SK-N-SH (cell line): ENCODE measurements at regions not wholly inside any gene's neighbourhood (a gene's known extent, or its start where the extent isn't known, plus 50 kb on each side); places are given as distances from the start of the nearest gene placed in this dataset.
"Not testable (repeated sequence)": the region's sequence is repeated elsewhere in the genome, so short reads cannot be mapped to it uniquely, and the experiment has no call there.

Experiments used
- CTCF ChIA-PET: fragments of 300-600, 350-600 bp; formaldehyde crosslinking; extraction: SDS; loops from one replicate; lab custom pipeline; 2021; lab: Yijun Ruan, JAX
- POLR2A ChIA-PET: fragments of 350-600 bp; sonication (Branson Sonifier 250); formaldehyde crosslinking; extraction: SDS; loops from one replicate; lab custom pipeline; 2020; ENCODE audit warnings: antibody characterized with exemption, inconsistent platforms; lab: Yijun Ruan, JAX
- DNase-seq: peaks from one replicate; pipeline ENCODE4 v3.0.0; 2012
- H2AFZ ChIP-seq: fragments of 200-600 bp; sonication (generic); 2 replicates; pipeline ENCODE4 v1.8.1; 2016; ENCODE audit warnings: antibody characterized with exemption, mild to moderate bottlenecking, low read depth
- H3F3A ChIP-seq: fragments of 200-600 bp; sonication (generic); replicated peaks from 2 replicates; pipeline ENCODE3; 2016; ENCODE audit warnings: antibody characterized with exemption, mild to moderate bottlenecking; ENCODE audit not compliant: insufficient read depth
- H3K27ac ChIP-seq, 2 experiments: fragments of 200-500 bp in 1 of 2; fragments of 200-600 bp in 1 of 2; sonication (Bioruptor generic) in 1 of 2; sonication (generic), shearing (Covaris generic) in 1 of 2; 2 replicates each; pipeline versions ENCODE4 v1.5.1 to v1.6.1; 2014 to 2016; ENCODE audit warnings: low read depth in 2 of 2, inconsistent platforms in 1 of 2, low read length in 1 of 2, mild to moderate bottlenecking in 1 of 2, mixed read lengths in 1 of 2
- H3K27me3 ChIP-seq: fragments of 200-600 bp; sonication (generic), shearing (Covaris generic); 2 replicates; pipeline ENCODE4 v1.6.1; 2016; ENCODE audit warnings: mixed run types; ENCODE audit not compliant: insufficient read depth
- H3K36me3 ChIP-seq, 2 experiments: fragments of 200-500 bp in 1 of 2; fragments of 200-600 bp in 1 of 2; sonication (Bioruptor generic) in 1 of 2; sonication (generic) in 1 of 2; replicated peaks in 1 of 2; 2 replicates each; pipeline versions ENCODE3 to v1.5.1; 2014 to 2016; ENCODE audit warnings: low read length in 1 of 2, mild to moderate bottlenecking in 1 of 2; ENCODE audit not compliant: insufficient read depth in 2 of 2, control insufficient read depth in 1 of 2
- H3K4me1 ChIP-seq, 2 experiments: fragments of 200-500 bp in 1 of 2; fragments of 200-600 bp in 1 of 2; sonication (Bioruptor generic) in 1 of 2; sonication (generic), shearing (Covaris generic) in 1 of 2; 2 replicates each; pipeline versions ENCODE4 v1.5.1 to v1.6.1; 2014 to 2016; ENCODE audit warnings: low read depth in 1 of 2, low read length in 1 of 2, mixed run types in 1 of 2; ENCODE audit not compliant: insufficient read depth in 2 of 2, control insufficient read depth in 1 of 2
- H3K4me2 ChIP-seq: fragments of 200-600 bp; sonication (generic), shearing (Covaris generic); 2 replicates; pipeline ENCODE4 v1.6.1; 2017; ENCODE audit warnings: mixed run types
- H3K4me3 ChIP-seq, 2 experiments: fragments of 200-500 bp in 1 of 2; fragments of 200-600 bp in 1 of 2; sonication (Bioruptor generic) in 1 of 2; sonication (generic), shearing (Covaris generic) in 1 of 2; 2 replicates each; pipeline versions ENCODE4 v1.5.1 to v1.8.1; 2014 to 2016; ENCODE audit warnings: low read depth in 2 of 2, inconsistent platforms in 1 of 2, low read length in 1 of 2, mild to moderate bottlenecking in 1 of 2, mixed read lengths in 1 of 2, moderate library complexity in 1 of 2
- H3K79me2 ChIP-seq: fragments of 200-600 bp; sonication (generic); 2 replicates; pipeline ENCODE4 v1.8.1; 2017; ENCODE audit warnings: mild to moderate bottlenecking; ENCODE audit not compliant: insufficient read depth
- H3K9ac ChIP-seq: fragments of 200-600 bp; sonication (generic); 2 replicates; pipeline ENCODE4 v1.6.1; 2017; ENCODE audit warnings: mixed run types
- H3K9me2 ChIP-seq: fragments of 200-600 bp; sonication (generic); 2 replicates; pipeline ENCODE4 v1.6.1; 2017; ENCODE audit warnings: mixed run types
- H3K9me3 ChIP-seq: fragments of 200-600 bp; sonication (generic); 2 replicates; pipeline ENCODE4 v1.6.1; 2017; ENCODE audit warnings: mixed run types, mild to moderate bottlenecking, moderate library complexity
- H4K20me1 ChIP-seq: fragments of 200-600 bp; sonication (generic); 2 replicates; pipeline ENCODE4 v1.6.1; 2017; ENCODE audit warnings: mild to moderate bottlenecking, mixed run types; ENCODE audit not compliant: insufficient read depth
- CHD2 ChIP-seq: fragments of 150-350 bp; IDR thresholded peaks from 2 replicates; pipeline ENCODE4 v1.6.1; 2018; ENCODE audit warnings: low read length; ENCODE audit not compliant: partially characterized antibody
- ELF1 ChIP-seq: IDR thresholded peaks from 2 replicates; pipeline ENCODE4 v1.4.0; 2012
- EP300 ChIP-seq, 2 experiments: IDR thresholded peaks; 2 replicates each; pipeline versions ENCODE4 v1.4.0 to v1.6.1; 2012; ENCODE audit warnings: borderline replicate concordance in 1 of 2, low read depth in 1 of 2, low read length in 1 of 2
- EZH2phosphoT487 ChIP-seq: fragments of 200-600 bp; sonication (generic); IDR thresholded peaks from 2 replicates; pipeline ENCODE4 v1.6.1; 2017; ENCODE audit warnings: low read depth, mixed run types, mild to moderate bottlenecking, antibody characterized with exemption, moderate library complexity, borderline replicate concordance
- FOSL2 ChIP-seq: IDR thresholded peaks from 2 replicates; pipeline ENCODE4 v1.4.0; 2012; ENCODE audit warnings: low read depth, mild to moderate bottlenecking, moderate library complexity, borderline replicate concordance
- FOXJ3 ChIP-seq: sonication (generic); formaldehyde crosslinking; IDR thresholded peaks from 2 replicates; pipeline ENCODE4 v1.5.1; 2020; ENCODE audit warnings: mild to moderate bottlenecking, missing genetic modification reagents
- FOXM1 ChIP-seq: IDR thresholded peaks from 2 replicates; pipeline ENCODE4 v1.4.0; 2012; ENCODE audit warnings: low read depth, mild to moderate bottlenecking
- GATA2 ChIP-seq: sonication (generic); formaldehyde crosslinking; IDR thresholded peaks from 2 replicates; pipeline ENCODE4 v1.5.0; 2020; ENCODE audit warnings: mild to moderate bottlenecking, missing genetic modification reagents
- JUND ChIP-seq: IDR thresholded peaks from 2 replicates; pipeline ENCODE4 v1.4.0; 2012
- MXI1 ChIP-seq: IDR thresholded peaks from 2 replicates; pipeline ENCODE4 v1.6.1; 2012; ENCODE audit warnings: mild to moderate bottlenecking, low read depth, low read length, improper control_type of control experiment
- NRF1 ChIP-seq: IDR thresholded peaks from 2 replicates; pipeline ENCODE4 v1.6.1; 2012; ENCODE audit warnings: low read depth, mild to moderate bottlenecking, low read length
- POLR2AphosphoS5 ChIP-seq: IDR thresholded peaks from 2 replicates; pipeline ENCODE4 v1.6.1; 2012; ENCODE audit warnings: low read depth, low read length
- RAD21 ChIP-seq: IDR thresholded peaks from 2 replicates; pipeline ENCODE4 v1.6.1; 2012; ENCODE audit warnings: mild to moderate bottlenecking, low read length
- RCOR1 ChIP-seq: fragments of 150-350 bp; IDR thresholded peaks from 2 replicates; pipeline ENCODE4 v1.6.1; 2017; ENCODE audit warnings: antibody characterized with exemption, low read length
- SIN3A ChIP-seq: IDR thresholded peaks from 2 replicates; pipeline ENCODE4 v1.6.1; 2012; ENCODE audit warnings: low read depth, mild to moderate bottlenecking, low read length, moderate library complexity, borderline replicate concordance
- TAF1 ChIP-seq: IDR thresholded peaks from 2 replicates; pipeline ENCODE4 v1.6.1; 2012; ENCODE audit warnings: low read depth, mild to moderate bottlenecking, low read length, moderate library complexity, borderline replicate concordance
- WGBS: methylation state at CpG from one replicate; pipeline ENCODE4 v1.1.6; 2017; ENCODE audit warnings: low lambda C conversion rate; 5-methylcytosine and 5-hydroxymethylcytosine counted together

DNA sequence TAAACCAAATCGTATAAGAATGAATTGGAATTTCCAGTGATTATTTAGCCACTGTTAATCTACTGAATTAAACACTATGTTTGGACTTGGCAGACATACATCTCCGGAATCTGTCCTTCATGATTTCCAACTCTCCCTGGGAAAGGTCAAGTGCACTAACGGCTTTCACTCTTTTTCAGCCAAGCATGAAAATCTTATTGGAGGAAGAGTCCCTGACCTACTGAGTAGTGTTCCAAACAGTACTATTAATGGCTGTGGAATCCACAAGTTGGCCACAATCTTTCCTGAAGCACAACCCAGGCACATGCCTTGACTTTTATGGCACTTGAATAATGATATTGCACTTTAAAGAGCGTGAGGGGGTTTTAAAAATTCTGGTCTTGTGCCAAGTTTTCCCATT, 318.9 kb upstream of the RND3 start (continued):
- TF ChIP-seq FOXJ3 (CRISPR knock-in tag) (no peak), EZH2phosphoT487 (no peak)

DNA sequence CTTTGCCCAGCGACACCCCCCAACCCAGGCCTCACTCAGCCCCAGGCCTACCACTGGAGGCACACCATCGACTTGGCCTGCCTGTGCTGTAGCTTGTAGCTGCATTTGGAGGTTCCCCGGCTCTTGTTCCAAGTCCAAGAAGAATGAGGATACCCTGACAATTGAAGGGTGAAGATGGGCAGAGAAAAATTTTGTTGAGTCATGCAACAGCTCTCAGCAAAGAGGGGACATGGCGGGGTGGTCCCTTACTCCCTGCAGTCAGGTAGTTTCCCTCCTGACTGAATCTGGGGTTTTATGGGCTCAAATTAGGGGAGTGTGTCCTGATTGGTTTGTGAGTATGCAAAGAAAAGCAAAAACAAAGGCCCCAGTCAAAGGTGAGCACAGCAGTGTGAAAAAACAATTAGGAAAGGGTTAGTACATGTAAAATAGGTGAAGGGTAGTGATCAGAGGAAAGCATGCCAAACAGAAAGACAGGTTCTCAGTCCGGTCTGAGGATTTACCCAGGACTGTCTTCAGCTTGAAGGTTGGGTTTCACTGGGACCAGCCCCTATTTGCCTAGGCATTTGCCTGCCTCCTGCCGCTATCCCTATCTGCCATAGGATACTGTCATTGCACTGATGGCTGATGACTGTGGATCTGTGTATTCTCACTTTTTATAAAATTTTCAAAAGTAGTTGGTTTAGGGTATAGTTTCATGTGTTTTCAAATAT, 316.4 kb upstream of the RND3 start:
- no peaks in the 10 kb centered on the region for H3K36me3 ChIP-seq
- H3K9ac ChIP-seq, result no peak overlapping the region
- H2AFZ ChIP-seq, result no peak overlapping the region
- no peaks in the 10 kb centered on the region for H4K20me1 ChIP-seq
- CTCF ChIA-PET, result no interaction called here
- no peaks in the 10 kb centered on the region for H3K9me2 ChIP-seq
- H3K4me1 ChIP-seq, result peaks cover 0 to under 1% of the 10 kb centered on the region in 2 experiments; a peak in 1 of 4 replicates
- no peak for DNase-seq
- H3K27ac ChIP-seq, result no peak overlapping the region
- H3K27me3 ChIP-seq, result no peaks in the 10 kb centered on the region
- H3K9me3 ChIP-seq, result no peaks in the 10 kb centered on the region
- WGBS, result 62% methylated on average over 6 of the region's 6 CpGs
- TF ChIP-seq TAF1, result no peak
- TF ChIP-seq RAD21, result no peak
- TF ChIP-seq POLR2AphosphoS5, result no peak
- no peak for TF ChIP-seq RCOR1
- TF ChIP-seq NRF1, result no peak
- no peak for TF ChIP-seq CHD2
- TF ChIP-seq EP300 (IDR thresholded peaks at IDR 0.05; ENCODE audit: borderline replicate concordance in 1 of 2, low read depth in 1 of 2, low read length in 1 of 2), result no peak
- no peak for TF ChIP-seq JUND
- no peak for TF ChIP-seq MXI1
- no peak for TF ChIP-seq EZH2phosphoT487
- no peak for TF ChIP-seq SIN3A
- no peak for TF ChIP-seq FOXJ3 (CRISPR knock-in tag)
- TF ChIP-seq ELF1, result no peak
- TF ChIP-seq FOSL2, result no peak
- TF ChIP-seq, all 33 proteins: peak for 0
- no peak overlapping the region for H3K4me3 ChIP-seq
- H3F3A ChIP-seq, result no peaks in the 10 kb centered on the region
- no peaks in the 10 kb centered on the region for H3K79me2 ChIP-seq
- H3K4me2 ChIP-seq, result no peak overlapping the region
- POLR2A ChIA-PET, result no interaction called here

DNA sequence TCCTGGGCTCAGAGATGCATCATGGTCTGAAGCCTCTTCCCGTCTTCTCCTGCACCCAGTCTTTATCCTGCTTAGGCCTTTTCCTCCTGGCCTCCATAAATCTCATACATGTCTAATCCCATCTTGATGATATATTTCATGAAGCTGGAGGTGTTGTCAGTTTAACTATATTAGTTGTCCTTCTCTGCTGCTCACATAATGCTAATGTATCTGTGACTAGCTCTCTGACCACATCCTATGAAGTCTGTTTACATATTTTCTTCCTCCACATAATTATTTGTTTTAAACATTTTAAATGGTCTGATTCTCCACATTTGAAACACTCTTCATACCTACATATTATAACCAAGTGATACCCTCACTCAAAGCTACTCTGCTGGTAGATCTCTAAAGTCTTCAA, 315.2 kb upstream of the RND3 start:
- no peak overlapping the region for H3K9ac ChIP-seq
- H3K27me3 ChIP-seq, result no peaks in the 10 kb centered on the region
- ChIA-PET CTCF (no interaction called here), POLR2A (no interaction called here)
- H3K36me3 ChIP-seq, result no peaks in the 10 kb centered on the region
- no peaks in the 10 kb centered on the region for H3K79me2 ChIP-seq
- no peak overlapping the region for H2AFZ ChIP-seq
- H3K9me2 ChIP-seq, result no peaks in the 10 kb centered on the region
- no peak overlapping the region for H3K27ac ChIP-seq
- TF ChIP-seq FOXM1, result no peak
- no peak for TF ChIP-seq GATA2 (CRISPR knock-in tag)
- no peak for TF ChIP-seq POLR2AphosphoS5
- no peaks in the 10 kb centered on the region for H3K4me1 ChIP-seq
- DNase-seq, result no peak
- 88% methylated on average over 1 of the region's 1 CpG for WGBS
- no peak overlapping the region for H3K4me2 ChIP-seq
- H3F3A ChIP-seq, result no peaks in the 10 kb centered on the region
- H3K4me3 ChIP-seq, result no peak overlapping the region
- no peaks in the 10 kb centered on the region for H4K20me1 ChIP-seq
- H3K9me3 ChIP-seq, result no peaks in the 10 kb centered on the region

DNA sequence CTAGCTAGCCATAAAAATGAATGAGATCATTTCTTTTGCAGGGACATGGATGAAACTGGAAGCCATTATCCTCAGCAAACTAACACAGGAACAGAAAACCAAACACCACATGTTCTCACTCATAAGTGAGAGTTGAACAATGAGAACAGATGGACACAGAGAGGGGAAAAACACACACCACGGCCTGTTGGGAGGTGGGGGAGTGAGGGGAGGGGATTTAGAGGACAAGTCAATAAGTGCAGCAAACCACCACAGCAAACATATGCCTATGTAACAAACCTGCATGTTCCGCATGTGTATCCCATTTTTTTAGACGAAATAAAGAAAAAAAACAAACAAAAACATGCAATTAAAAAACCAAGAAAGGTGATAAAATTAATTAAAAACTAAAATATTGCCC, 308.8 kb upstream of the RND3 start:
- POLR2A ChIA-PET, H3F3A ChIP-seq, H3K9me3 ChIP-seq, H3K4me2 ChIP-seq, H3K4me3 ChIP-seq, H3K9me2 ChIP-seq, CTCF ChIA-PET, H3K36me3 ChIP-seq, H4K20me1 ChIP-seq, DNase-seq, H3K9ac ChIP-seq, H3K27ac ChIP-seq, H3K79me2 ChIP-seq, H3K4me1 ChIP-seq, H3K27me3 ChIP-seq, H2AFZ ChIP-seq: not testable (repeated sequence)
- WGBS, result 61% methylated on average over 3 of the region's 3 CpGs
